Liver (tissue), 7 donors: ENCODE measurements at regions not wholly inside any gene's neighbourhood (a gene's known extent, or its start where the extent isn't known, plus 50 kb on each side); places are given as distances from the start of the nearest gene placed in this dataset.

Source experiments
- DNase-seq: peaks from one replicate; pipeline ENCODE4 v3.0.0-alpha.2; 2017; ENCODE audit warnings: low spot score
- H3K27ac ChIP-seq, 2 donors: one replicate each; pipeline ENCODE4 v1.7.0; 2013; ENCODE audit warnings: inconsistent platforms in 2 of 2, low read length in 2 of 2, control low read depth in 1 of 2, low read depth in 1 of 2, mild to moderate bottlenecking in 1 of 2
- H3K27me3 ChIP-seq, 4 donors: one replicate each; pipeline versions ENCODE4 v1.6.1 to v1.7.0; 2013; ENCODE audit warnings: low read length in 3 of 4, inconsistent platforms in 1 of 4, mild to moderate bottlenecking in 1 of 4, moderate library complexity in 1 of 4; ENCODE audit not compliant: control insufficient read depth in 4 of 4, insufficient read depth in 4 of 4
- H3K36me3 ChIP-seq, 4 donors: one replicate each; pipeline versions ENCODE4 v1.6.1 to v1.7.0; 2013; ENCODE audit warnings: low read length in 3 of 4, mild to moderate bottlenecking in 3 of 4, low read depth in 1 of 4, moderate library complexity in 1 of 4; ENCODE audit not compliant: control insufficient read depth in 4 of 4, insufficient read depth in 3 of 4
- H3K4me1 ChIP-seq, 4 donors: one replicate each; pipeline versions ENCODE4 v1.6.1 to v1.7.0; 2013; ENCODE audit warnings: low read length in 3 of 4, mild to moderate bottlenecking in 3 of 4, moderate library complexity in 1 of 4; ENCODE audit not compliant: control insufficient read depth in 4 of 4, insufficient read depth in 4 of 4
- H3K4me3 ChIP-seq, 3 donors: one replicate each; pipeline versions ENCODE4 v1.6.1 to v1.7.0; 2013; ENCODE audit warnings: low read length in 3 of 3, control low read depth in 1 of 3, low read depth in 1 of 3, mild to moderate bottlenecking in 1 of 3
- H3K9ac ChIP-seq, 2 donors: one replicate each; pipeline ENCODE4 v1.7.0; 2013; ENCODE audit warnings: low read length in 2 of 2, mild to moderate bottlenecking in 2 of 2, moderate library complexity in 2 of 2, control low read depth in 1 of 2, low read depth in 1 of 2
- H3K9me3 ChIP-seq, 4 donors: one replicate each; pipeline versions ENCODE4 v1.6.1 to v1.7.0; 2013; ENCODE audit warnings: low read length in 3 of 4; ENCODE audit not compliant: control insufficient read depth in 4 of 4
- ATF3 ChIP-seq: IDR thresholded peaks from 2 replicates; pipeline ENCODE4 v1.6.1; 2016; ENCODE audit warnings: antibody characterized with exemption
- GABPA ChIP-seq, 2 donors: IDR thresholded peaks in 1 of 2; conservative IDR thresholded peaks in 1 of 2; 2 replicates each; pipeline ENCODE4 v1.6.1; 2016; ENCODE audit warnings: antibody characterized with exemption in 2 of 2, mild to moderate bottlenecking in 1 of 2, moderate library complexity in 1 of 2
- HNF4A ChIP-seq, 2 donors: conservative IDR thresholded peaks; 2 replicates each; pipeline ENCODE4 v1.6.1; 2016; ENCODE audit warnings: antibody characterized with exemption in 2 of 2, mild to moderate bottlenecking in 2 of 2
- HNF4G ChIP-seq: IDR thresholded peaks from 2 replicates; pipeline ENCODE4 v1.6.1; 2016; ENCODE audit warnings: antibody characterized with exemption
- MAX ChIP-seq: IDR thresholded peaks from 2 replicates; pipeline ENCODE4 v1.6.1; 2016; ENCODE audit warnings: antibody characterized with exemption
- TAF1 ChIP-seq: conservative IDR thresholded peaks from 2 replicates; pipeline ENCODE4 v1.6.1; 2016; ENCODE audit warnings: antibody characterized with exemption, mild to moderate bottlenecking
- YY1 ChIP-seq: IDR thresholded peaks from 2 replicates; pipeline ENCODE4 v1.6.1; 2016; ENCODE audit warnings: antibody characterized with exemption, mild to moderate bottlenecking
- WGBS: extraction: QIAGEN DNeasy Blood & Tissue Kit; methylation state at CpG from one replicate; pipeline ENCODE4 v1.1.7; 2013; 5-methylcytosine and 5-hydroxymethylcytosine counted together
- donor health status: healthy.
- donor health status: healthy.
- donor health status: healthy.
- donor health status: healthy.

- TF ChIP-seq ATF3 (no peak), GABPA (IDR thresholded peaks at IDR 0.05 in 1 of 2, conservative IDR thresholded peaks at IDR 0.05 in 1 of 2) (no peak), YY1 (no peak), HNF4G (no peak), TAF1 (no peak)
Measured at GRCh38 chr15:89035658-89036057, 52.6 kb upstream of the ABHD2 start (continued).

GRCh38 chr15:89038146-89038545 is 50.1 kb upstream of the ABHD2 start:
- TF ChIP-seq TAF1 = no peak
- TF ChIP-seq MAX = no peak
- no peak for TF ChIP-seq HNF4A (conservative IDR thresholded peaks at IDR 0.05)
- Histone ChIP-seq H3K4me1 (no peaks in the 10 kb centered on the region), H3K9me3 (no peaks in the 10 kb centered on the region), H3K27ac (no peak overlapping the region), H3K27me3 (no peaks in the 10 kb centered on the region), H3K4me3 (no peak overlapping the region), H3K9ac (no peak overlapping the region), H3K36me3 (no peaks in the 10 kb centered on the region)
- 79% methylated on average over 8 of the region's 8 CpGs for WGBS
- DNase-seq = no peak
